ENCODE measurements at regions not wholly inside any gene's neighbourhood (a gene's known extent, or its start where the extent isn't known, plus 50 kb on each side); places are given as distances from the start of the nearest gene placed in this dataset.

DNA sequence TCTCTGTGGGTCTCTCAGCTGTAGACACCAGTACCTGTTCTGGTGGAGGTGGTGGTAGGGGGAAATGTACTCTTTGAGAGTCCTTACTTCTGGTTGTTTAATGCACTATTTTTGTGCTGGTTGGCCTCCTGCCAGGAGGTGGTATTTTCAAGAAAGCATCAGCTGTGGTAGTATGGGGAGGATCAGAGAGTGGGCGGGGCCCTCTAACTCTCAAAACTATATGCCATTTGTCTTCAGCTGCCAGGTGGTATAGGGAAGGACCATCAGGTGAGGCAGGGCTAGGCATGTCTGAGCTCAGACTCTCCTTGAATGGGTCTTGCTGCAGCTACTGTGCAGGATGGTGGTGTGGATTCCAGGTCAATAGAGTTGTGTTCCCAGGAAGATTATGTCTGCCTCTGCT, 1100.8 kb downstream of the CNTNAP5 start:
- Mint-ChIP-seq H3K27ac (ENCODE audit: low read depth, unreplicated experiment) (no peak overlapping the region), H3K4me1 (ENCODE audit: insufficient read depth, unreplicated experiment) (no peaks in the 10 kb centered on the region), H3K27me3 (ENCODE audit: insufficient read depth, unreplicated experiment) (no peaks in the 10 kb centered on the region), H3K36me3 (ENCODE audit: insufficient read depth, unreplicated experiment) (no peaks in the 10 kb centered on the region), H3K4me3 (ENCODE audit: unreplicated experiment) (no peak overlapping the region), H3K9me3 (ENCODE audit: unreplicated experiment) (no peaks in the 10 kb centered on the region)
- BruUV-seq (replicated peaks) = no TSS peak
- DNase-seq (ENCODE audit: unreplicated experiment) = no peak
- intact Hi-C loops (cut with micrococcal nuclease) = no loop called here
- no peak for TF ChIP-seq CTCF (IDR thresholded peaks at IDR 0.05; ENCODE audit: unreplicated experiment)
- POLR2A ChIA-PET = no interaction called here
- CTCF ChIA-PET = interaction anchor here (0.6 kb wide), 1 partner anchor 1337 kb away, joined by 4 read pairs; no protein-coding TSS in a partner anchor

GRCh38 chr2:125160947-125161346, 1135.9 kb downstream of the CNTNAP5 start:
- no peaks in the 10 kb centered on the region for H3K27me3 Mint-ChIP-seq (ENCODE audit: insufficient read depth, unreplicated experiment)
- H3K4me3 Mint-ChIP-seq (ENCODE audit: unreplicated experiment) = no peak overlapping the region
- no peaks in the 10 kb centered on the region for H3K36me3 Mint-ChIP-seq (ENCODE audit: insufficient read depth, unreplicated experiment)
- H3K9me3 Mint-ChIP-seq (ENCODE audit: unreplicated experiment) = no peaks in the 10 kb centered on the region
- no peak for TF ChIP-seq CTCF (IDR thresholded peaks at IDR 0.05; ENCODE audit: unreplicated experiment)
- no peaks in the 10 kb centered on the region for H3K4me1 Mint-ChIP-seq (ENCODE audit: insufficient read depth, unreplicated experiment)
- no TSS peak for BruUV-seq (replicated peaks)
- H3K27ac Mint-ChIP-seq (ENCODE audit: low read depth, unreplicated experiment) = no peak overlapping the region
- intact Hi-C loops (cut with micrococcal nuclease) = no loop called here
- POLR2A ChIA-PET = no interaction called here
- DNase-seq (ENCODE audit: unreplicated experiment) = no peak
- CTCF ChIA-PET = no interaction called here

DNA sequence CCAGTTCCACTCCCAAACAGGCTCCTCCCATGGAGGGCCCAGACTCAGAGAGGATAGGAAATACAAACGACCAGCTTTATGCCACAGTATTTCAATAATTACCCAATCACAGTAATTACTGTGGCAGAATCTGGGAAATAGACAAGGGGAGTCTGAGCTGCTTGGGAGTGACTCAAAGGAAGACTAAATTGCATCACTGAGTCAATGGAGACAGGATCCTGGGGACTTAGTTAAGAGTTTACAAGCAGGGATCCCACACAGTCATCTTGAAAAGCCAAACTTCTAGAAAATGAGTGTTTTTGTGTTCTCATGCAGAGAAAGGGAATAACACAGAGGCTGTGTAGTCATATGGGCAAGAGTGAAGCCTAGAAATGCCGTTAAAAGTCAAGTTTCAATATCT, 1142.1 kb downstream of the CNTNAP5 start:
- TF ChIP-seq CTCF (IDR thresholded peaks at IDR 0.05; ENCODE audit: unreplicated experiment) = no peak
- ChIA-PET POLR2A (interaction anchor here (0.7 kb wide), 1 partner anchor 322 kb away, joined by 3 read pairs; no protein-coding TSS in a partner anchor), CTCF (interaction anchor here (0.6 to 1.7 kb wide), 2 partner anchors 15 to 425 kb away, joined by 3 read pairs; no protein-coding TSS in a partner anchor)
- Mint-ChIP-seq H3K27me3 (ENCODE audit: insufficient read depth, unreplicated experiment) (no peaks in the 10 kb centered on the region), H3K9me3 (ENCODE audit: unreplicated experiment) (no peaks in the 10 kb centered on the region), H3K36me3 (ENCODE audit: insufficient read depth, unreplicated experiment) (no peaks in the 10 kb centered on the region), H3K27ac (ENCODE audit: low read depth, unreplicated experiment) (peak overlapping the region; percentile 65), H3K4me3 (ENCODE audit: unreplicated experiment) (no peak overlapping the region), H3K4me1 (ENCODE audit: insufficient read depth, unreplicated experiment) (peaks cover 32% of the 10 kb centered on the region)
- DNase-seq (ENCODE audit: unreplicated experiment) = peak; percentile 84
- BruUV-seq (replicated peaks) = no TSS peak
- intact Hi-C loops (cut with micrococcal nuclease) = no loop called here

- Mint-ChIP-seq H3K27ac (ENCODE audit: low read depth, unreplicated experiment) (peak overlapping the region; percentile 65), H3K27me3 (ENCODE audit: insufficient read depth, unreplicated experiment) (no peaks in the 10 kb centered on the region), H3K4me3 (ENCODE audit: unreplicated experiment) (no peak overlapping the region), H3K4me1 (ENCODE audit: insufficient read depth, unreplicated experiment) (peaks cover 32% of the 10 kb centered on the region), H3K36me3 (ENCODE audit: insufficient read depth, unreplicated experiment) (no peaks in the 10 kb centered on the region), H3K9me3 (ENCODE audit: unreplicated experiment) (no peaks in the 10 kb centered on the region)
- intact Hi-C loops (cut with micrococcal nuclease) = no loop called here
- CTCF ChIA-PET = interaction anchor here (0.6 to 1.7 kb wide), 3 partner anchors 14 to 690 kb away, joined by 3 read pairs; no protein-coding TSS in a partner anchor
- BruUV-seq (replicated peaks) = no TSS peak
- no peak for TF ChIP-seq CTCF (IDR thresholded peaks at IDR 0.05; ENCODE audit: unreplicated experiment)
- DNase-seq (ENCODE audit: unreplicated experiment) = peak; percentile 82
- POLR2A ChIA-PET = interaction anchor here (1.4 kb wide), 1 partner anchor 253 kb away, joined by 4 read pairs; no protein-coding TSS in a partner anchor
Observed at GRCh38 chr2:125167820-125168219, 1142.7 kb downstream of the CNTNAP5 start.

Data from MCF 10A (cell line).